Putamen (tissue), 1 donor: ENCODE measurements at regions not wholly inside any gene's neighbourhood (a gene's known extent, or its start where the extent isn't known, plus 50 kb on each side); places are given as distances from the start of the nearest gene placed in this dataset.
"Not testable (repeated sequence)": the region's sequence is repeated elsewhere in the genome, so short reads cannot be mapped to it uniquely, and the experiment has no call there.

Experiments used
- DNase-seq: peaks from one replicate; pipeline ENCODE4 v3.0.0-alpha.2; 2016; ENCODE audit warnings: low spot score

DNA sequence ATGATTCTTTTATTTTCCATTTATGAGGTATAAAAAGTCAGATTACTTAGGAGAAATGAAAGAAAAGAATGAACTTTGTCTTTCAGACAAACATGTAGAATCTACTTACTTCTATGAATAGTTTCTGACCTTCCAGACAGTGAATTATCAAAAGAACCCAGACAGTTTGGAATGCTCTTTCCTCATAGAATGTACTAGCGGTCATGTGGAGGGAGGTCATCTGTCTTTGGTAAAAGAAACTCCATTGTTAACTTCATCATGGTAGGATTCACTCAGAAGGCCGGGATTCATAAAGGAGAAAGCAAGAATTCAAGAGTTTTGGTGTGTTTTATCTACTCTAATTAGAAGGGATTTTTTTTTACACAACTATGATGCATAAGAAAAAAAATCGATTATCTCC lies 144.8 kb upstream of the ZNF804B start:
- DNase-seq, result no peak

GRCh38 chr7:88610942-88611341 lies 148.6 kb upstream of the ZNF804B start:
- DNase-seq, result no peak

- peak; percentile 55 for DNase-seq
Observed at GRCh38 chr7:88600695-88601094, 158.8 kb upstream of the ZNF804B start.

DNA sequence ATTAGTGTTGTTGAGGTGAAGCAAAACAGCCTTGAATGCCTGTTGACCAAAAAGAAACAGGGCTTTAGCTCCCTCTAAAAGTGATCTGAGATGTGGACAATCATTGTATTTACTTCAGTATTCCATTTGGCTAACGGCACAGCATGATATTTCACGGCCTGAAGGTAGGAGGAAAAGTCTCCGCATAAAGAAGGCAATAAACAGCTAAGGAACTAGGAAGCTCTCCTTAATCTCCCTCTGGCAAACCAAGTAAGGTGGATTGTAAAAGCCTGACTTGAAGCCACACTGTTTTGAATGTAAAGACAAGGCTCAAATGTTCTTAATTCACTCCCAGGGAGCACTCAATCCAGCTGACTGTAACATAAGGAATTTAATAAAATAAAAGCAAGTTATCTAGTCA lies 160.0 kb upstream of the ZNF804B start:
- no peak for DNase-seq

DNA sequence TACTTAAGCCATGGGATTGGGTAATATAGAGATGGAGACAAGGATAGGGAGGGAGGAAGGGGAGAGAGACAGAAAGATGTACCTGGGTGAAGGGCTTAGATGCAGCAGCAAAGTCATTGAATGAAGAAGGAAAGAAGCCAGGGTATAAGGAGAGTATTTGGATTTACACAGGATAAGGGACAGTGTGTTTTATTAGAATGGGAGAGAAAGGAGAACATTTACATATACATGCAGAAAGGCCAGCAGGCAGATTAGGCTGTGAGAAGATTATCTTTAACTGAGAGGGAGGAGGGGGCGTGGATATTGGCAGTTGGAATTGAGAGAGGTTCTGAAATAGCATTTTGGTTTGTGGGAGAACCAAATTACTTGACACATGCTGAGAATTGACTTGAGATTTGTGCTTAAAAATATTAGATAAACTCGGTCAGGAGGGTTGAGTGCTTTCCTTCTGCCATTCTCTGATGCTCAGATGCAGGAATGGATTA lies 161.5 kb upstream of the ZNF804B start:
- DNase-seq, result peak; percentile 29

DNA sequence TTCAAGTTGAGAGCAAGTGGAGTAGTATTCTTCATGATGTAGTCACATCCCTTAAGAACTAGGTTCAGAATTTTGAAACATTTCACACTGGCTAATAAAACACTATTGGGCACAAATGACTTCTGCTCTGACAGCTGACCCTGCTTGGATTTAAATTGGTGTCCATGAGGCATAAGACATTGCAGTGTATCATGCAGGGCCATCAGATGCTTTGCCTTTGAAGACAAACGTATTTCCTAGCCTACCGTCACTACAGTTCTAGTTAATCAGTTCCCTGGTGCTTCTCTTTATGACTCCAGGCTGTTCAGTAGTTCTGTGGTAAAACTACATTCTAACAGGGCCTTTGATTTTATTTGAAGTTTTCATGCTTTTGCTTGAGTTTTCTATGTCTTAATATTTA lies 168.5 kb upstream of the ZNF804B start:
- no peak for DNase-seq

DNA sequence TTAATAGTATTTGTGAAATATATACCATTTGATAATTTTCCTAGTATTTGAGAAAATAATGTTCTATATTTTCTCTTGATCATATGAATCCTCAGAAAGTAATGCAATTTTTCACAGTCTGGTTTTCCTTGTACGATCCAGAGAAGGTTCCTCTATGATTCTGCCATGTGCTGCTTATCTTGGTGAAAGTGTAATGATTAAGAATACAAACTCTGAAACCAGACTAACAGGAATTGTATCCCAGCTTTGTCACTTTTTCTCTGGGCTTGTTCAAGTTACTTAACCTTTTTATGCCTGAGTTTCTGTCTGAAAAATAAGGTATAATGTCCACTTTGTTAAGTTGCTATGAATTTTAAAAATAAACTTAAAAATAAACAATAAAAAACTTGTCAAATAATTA lies 169.6 kb upstream of the ZNF804B start:
- DNase-seq, result no peak

DNA sequence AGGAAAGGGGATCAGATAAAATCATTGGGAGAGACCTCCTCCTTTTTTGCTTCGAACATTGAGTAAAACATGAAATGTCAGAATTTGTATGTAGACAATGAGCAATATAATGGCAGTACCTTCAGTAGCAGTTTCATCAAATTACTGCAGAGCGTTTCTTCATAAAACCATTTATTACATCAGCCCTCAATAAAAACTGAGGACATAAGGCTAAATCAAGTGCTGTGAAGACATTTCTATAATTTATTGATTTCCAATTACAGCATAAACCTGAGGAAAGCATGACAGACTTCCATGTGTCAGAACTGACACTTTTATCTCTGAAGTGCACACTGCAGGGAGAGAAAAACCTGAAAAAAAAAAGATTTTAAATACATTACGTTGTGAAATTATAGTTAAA lies 172.6 kb upstream of the ZNF804B start:
- DNase-seq, result no peak

- DNase-seq, result no peak
Observed at GRCh38 chr7:88586219-88586618, 173.3 kb upstream of the ZNF804B start.

DNA sequence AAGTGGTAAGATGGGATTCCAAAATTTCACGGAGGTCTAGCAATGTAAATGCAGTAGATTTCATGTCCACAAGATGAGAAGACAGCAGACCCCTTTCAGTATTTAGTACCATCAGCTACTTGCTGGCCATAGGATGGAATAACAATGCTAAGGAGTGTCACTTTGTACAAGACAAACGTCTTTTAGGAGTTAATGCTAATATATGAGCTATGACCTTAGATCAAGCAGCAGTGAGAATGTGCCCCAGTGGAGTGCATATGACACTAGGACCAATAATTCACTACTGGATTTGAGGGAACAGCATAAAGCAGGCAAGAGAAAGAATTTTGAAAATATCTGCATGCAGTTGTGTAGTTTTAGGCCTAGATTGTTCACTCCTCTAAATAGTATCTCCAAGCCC lies 182.8 kb upstream of the ZNF804B start:
- no peak for DNase-seq

DNA sequence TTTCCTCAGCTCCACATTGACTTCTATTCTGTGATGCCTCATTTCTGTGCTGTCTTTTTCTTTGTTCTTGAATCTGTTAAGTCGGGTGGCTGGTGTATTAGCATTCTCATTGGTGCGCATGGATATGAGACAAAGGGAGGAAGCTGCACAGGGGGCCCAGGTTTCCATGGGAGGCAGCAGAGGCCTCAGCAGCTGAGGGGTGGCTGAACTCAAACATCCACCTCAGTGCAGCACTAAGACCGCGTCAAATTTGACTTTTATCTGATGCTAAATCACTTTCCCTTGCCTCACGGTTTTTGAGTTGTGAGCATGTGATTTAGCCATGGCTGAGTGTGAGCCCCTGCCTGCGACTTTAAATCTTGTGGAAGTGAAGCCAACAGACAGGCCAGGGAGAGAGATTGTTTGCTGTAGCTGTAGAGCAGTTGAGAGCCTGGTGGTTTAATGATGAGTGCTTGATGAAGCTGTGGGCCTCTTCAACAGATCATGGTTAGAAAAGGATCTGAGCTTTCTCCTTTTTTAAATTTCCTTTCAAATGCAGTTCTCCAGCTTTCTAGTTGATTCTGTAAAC lies 193.3 kb upstream of the ZNF804B start:
- DNase-seq, result no peak

- no peak for DNase-seq
Observed at GRCh38 chr7:88565401-88565800, 194.1 kb upstream of the ZNF804B start.

DNA sequence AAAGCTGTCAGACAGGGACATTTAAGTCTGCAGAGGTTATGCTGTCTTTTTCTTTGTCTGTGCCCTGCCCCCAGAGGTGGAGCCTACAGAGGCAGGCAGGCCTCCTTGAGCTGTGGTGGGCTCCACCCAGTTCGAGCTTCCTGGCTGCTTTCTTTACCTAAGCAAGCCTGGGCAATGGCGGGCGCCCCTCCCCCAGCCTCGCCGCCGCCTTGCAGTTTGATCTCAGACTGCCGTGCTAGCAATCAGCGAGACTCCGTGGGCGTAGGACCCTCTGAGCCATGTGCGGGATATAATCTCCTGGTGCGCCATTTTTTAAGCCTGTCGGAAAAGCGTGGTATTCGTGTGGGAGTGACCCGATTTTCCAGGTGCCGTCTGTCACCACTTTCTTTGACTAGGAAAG lies 203.1 kb upstream of the ZNF804B start:
- DNase-seq, result not testable (repeated sequence)

DNA sequence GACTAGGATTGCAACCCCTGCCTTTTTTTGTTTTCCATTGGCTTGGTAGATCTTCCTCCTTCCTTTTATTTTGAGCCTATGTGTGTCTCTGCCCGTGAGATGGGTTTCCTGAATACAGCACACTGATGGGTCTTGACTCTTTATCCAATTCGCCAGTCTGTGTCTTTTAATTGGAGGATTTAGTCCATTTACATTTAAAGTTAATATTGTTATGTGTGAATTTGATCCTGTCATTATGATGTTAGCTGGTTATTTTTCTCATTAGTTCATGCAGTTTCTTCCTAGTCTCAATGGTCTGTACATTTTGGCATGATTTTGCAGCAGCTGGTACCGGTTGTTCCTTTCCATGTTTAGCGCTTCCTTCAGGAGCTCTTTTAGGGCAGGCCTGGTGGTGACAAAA lies 204.7 kb upstream of the ZNF804B start:
- DNase-seq, result not testable (repeated sequence)

GRCh38 chr7:88548399-88548798 lies 211.1 kb upstream of the ZNF804B start:
- DNase-seq, result no peak

GRCh38 chr7:88546808-88547207 lies 212.7 kb upstream of the ZNF804B start:
- no peak for DNase-seq

DNA sequence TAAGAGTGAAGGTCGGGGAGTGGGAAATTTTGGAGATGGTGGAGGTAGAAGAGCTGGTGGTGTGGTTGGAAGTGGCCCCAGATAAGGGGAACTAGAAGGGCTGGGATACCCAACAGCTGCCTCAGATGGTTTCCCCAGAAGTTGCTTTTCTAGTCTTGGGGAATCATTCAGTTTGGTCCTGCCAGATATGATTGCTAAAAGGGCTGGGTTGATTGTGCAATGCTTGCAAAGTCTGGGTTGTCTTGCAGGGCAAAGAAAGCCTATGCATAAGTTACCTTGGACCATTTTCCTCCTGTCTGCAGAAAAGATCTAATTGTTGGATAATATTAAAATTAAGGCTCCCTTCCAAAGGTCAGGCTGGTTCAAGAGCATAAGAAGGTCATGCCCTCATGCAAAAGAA lies 213.8 kb upstream of the ZNF804B start:
- DNase-seq, result no peak

- DNase-seq, result no peak
Observed at GRCh38 chr7:88540012-88540411, 219.5 kb upstream of the ZNF804B start.

DNA sequence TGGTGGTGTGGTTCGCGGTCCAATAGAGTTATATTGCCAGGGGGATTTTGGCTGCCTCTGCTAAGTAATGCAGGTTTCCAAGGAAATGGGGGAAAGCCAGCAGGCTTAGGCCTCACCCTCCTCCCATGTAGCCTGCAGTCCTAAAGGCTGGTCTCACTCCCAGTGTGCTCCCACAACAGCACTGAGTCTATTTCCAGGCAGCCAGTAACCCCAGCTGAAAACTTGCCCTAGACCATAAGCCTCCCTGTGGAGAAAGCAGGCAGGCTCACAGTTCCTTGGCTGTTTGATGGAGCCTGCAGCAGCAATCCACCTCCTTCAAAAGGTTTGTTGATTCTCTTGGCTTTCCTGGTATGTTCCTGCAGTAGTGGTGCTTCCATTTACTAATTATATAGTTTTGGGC lies 220.0 kb upstream of the ZNF804B start:
- no peak for DNase-seq

DNA sequence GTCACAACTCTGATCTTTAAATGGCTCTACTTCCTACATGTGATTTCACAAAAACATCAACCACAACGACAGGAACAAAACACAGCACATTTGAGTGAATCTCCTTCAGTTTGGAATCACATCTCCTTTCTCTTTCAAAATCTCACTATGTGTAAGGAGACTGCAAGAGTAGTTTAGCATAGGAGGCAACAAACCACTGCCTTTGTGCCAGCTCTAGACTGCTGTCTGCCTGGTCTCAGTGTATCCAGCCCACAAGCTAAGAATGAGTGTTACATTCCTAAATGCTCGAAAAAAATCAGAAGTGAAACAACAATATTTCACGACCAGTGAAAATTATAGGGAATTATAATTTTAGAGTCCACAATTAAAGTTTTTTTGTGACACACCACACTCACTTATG lies 217.0 kb upstream of the STEAP4 start:
- DNase-seq, result no peak

DNA sequence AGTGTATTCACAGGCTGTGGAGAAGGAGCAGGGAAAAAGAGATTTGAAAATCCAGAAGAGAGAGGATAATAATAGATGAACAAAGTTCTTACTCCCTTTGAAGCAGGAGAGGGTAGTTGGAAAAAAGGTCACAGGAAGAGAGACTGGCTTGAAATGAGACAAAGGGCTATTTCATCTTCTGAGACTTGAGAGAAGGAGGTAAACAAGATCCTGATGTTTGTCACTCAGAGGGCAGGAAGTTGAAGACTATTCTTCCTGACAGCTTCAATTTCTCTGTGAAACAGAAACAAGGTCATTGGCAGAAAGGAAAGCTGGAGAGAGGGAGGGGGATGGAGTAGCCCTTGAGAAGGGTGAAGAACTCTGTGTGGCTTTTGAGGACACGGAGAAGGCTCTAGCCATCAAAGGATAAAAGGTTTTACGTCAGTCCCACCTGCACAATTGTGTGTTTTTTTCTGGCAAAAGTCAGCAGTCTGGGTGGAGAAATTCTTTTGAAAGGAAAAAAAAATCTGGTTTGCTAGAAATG lies 216.1 kb upstream of the STEAP4 start:
- no peak for DNase-seq

- no peak for DNase-seq
Observed at GRCh38 chr7:88516429-88516828, 209.7 kb upstream of the STEAP4 start.

DNA sequence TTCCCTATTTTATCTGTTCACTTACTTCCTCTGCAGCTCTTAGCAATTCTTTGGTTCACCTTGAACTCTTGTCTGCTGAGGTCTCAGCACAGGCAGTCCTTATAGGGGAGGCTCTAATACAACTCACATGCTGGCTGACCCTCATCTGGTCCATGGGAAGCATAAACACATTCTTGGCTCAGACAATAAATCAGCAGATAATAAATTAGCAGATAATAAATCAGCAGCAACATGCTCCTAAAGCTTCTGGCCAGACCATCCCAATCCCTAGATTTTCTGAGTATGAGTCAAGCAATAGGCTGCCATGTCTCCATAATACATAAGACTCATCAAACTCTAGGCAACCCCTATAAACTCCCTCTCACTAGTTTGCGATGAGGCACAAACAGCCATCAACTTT lies 208.6 kb upstream of the STEAP4 start:
- no peak for DNase-seq

- no peak for DNase-seq
Observed at GRCh38 chr7:88509341-88509740, 202.6 kb upstream of the STEAP4 start.
